ENCODE measurements at regions not wholly inside any gene's neighbourhood (a gene's known extent, or its start where the extent isn't known, plus 50 kb on each side); places are given as distances from the start of the nearest gene placed in this dataset.

DNA sequence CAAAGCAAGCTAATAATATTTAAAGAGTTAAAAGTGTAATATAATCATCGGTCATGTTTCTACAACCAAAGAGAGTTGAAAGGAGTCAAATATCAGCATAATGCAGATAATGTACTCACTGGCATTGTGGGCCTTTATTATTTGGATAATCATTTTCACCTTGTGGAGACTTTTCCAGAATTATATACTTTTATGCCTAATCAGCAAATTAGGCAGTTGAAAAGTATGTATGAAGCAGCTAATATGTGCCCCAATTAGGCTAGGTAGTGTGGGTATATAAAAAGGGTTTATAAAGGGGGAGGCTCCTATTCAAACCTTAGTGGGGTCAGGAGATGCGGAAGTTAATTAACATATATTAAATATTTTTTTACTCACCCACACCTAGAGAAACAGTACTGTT lies 102.8 kb upstream of the HNRNPU start:
- Histone ChIP-seq H3K4me2 (ENCODE audit: insufficient read depth, low read length) (no peak overlapping the region), H3K4me1 (replicated peaks in 1 of 2; ENCODE audit: control insufficient read depth in 2 of 2, insufficient read depth in 2 of 2, low read length in 2 of 2) (peaks cover 21% of the 10 kb centered on the region in 2 experiments), H2AFZ (ENCODE audit: low read depth, low read length) (no peak overlapping the region), H3K36me3 (ENCODE audit: control insufficient read depth, insufficient read depth, low read length) (no peaks in the 10 kb centered on the region), H3K9me1 (ENCODE audit: control insufficient read depth, insufficient read depth, low read length) (no peaks in the 10 kb centered on the region), H3K27me3 (ENCODE audit: control insufficient read depth in 2 of 2, insufficient read depth in 2 of 2, low read length in 2 of 2) (no peaks in the 10 kb centered on the region), H3K27ac (ENCODE audit: extremely low read depth, low read depth, low read length) (no peak overlapping the region), H3K79me2 (ENCODE audit: control insufficient read depth, insufficient read depth, low read length) (peaks cover 13% of the 10 kb centered on the region), H3K9ac (ENCODE audit: insufficient read depth in 1 of 2, low read depth in 2 of 2, low read length in 2 of 2) (no peak overlapping the region), H3K9me3 (replicated peaks; ENCODE audit: control insufficient read depth, insufficient read depth, low read depth, low read length) (no peaks in the 10 kb centered on the region), H3K4me3 (no peak overlapping the region), H4K20me1 (replicated peaks; ENCODE audit: control insufficient read depth, insufficient read depth, low read length) (no peaks in the 10 kb centered on the region)
- no peak for TF ChIP-seq RBM17 (IDR thresholded peaks at IDR 0.05; ENCODE audit: borderline replicate concordance, low read depth, low read length)
- TF ChIP-seq NFYB (IDR thresholded peaks at IDR 0.05; ENCODE audit: extremely low read depth, insufficient read length), result no peak
- no peak for TF ChIP-seq ADNP (tag; IDR thresholded peaks at IDR 0.05)
- peak; percentile 97 for TF ChIP-seq ZNF316 (IDR thresholded peaks at IDR 0.05)
- no peak for TF ChIP-seq JUND (IDR thresholded peaks at IDR 0.05; ENCODE audit: borderline replicate concordance, low read depth, low read length)
- TF ChIP-seq JUND (tag; IDR thresholded peaks at IDR 0.05; ENCODE audit: borderline replicate concordance, low read depth, low read length), result no peak
- TF ChIP-seq MAFK (IDR thresholded peaks at IDR 0.05; ENCODE audit: low read length), result peak; percentile 97
- TF ChIP-seq C11orf30 (IDR thresholded peaks at IDR 0.05; ENCODE audit: low read depth), result peak; percentile 93
- no peak for TF ChIP-seq HNRNPUL1 (IDR thresholded peaks at IDR 0.05; ENCODE audit: low read length)
- peak; percentile 90 for TF ChIP-seq MAFG (tag; conservative IDR thresholded peaks at IDR 0.05)
- peak; percentile 98 for TF ChIP-seq MAFF (IDR thresholded peaks at IDR 0.05; ENCODE audit: low read length)
- DNase-seq (ENCODE audit: extremely low read depth in 1 of 4, low spot score in 3 of 4), result no peak
- CTCF ChIA-PET (ENCODE audit: low intra/inter-chr PET ratio), result no interaction called here
- FAIRE-seq, result no peak
- intact Hi-C loops (cut with micrococcal nuclease), result no loop called here
- POLR2A ChIA-PET, result interaction anchor here (0.8 kb wide), 1 partner anchor 10 kb away, joined by 3 read pairs; no protein-coding TSS in a partner anchor
- ATAC-seq, result no peak
- in situ Hi-C loops (cut with MboI), result loop anchor here (5.0 kb wide), 1 partner anchor 100 kb away; no protein-coding TSS in a partner anchor
- BruUV-seq (replicated peaks), result no TSS peak
- WGBS (ENCODE audit: insufficient coverage, low coverage, missing lambda C conversion rate), result 86% methylated on average over 2 of the region's 2 CpGs

All from K562 (cell line).